Activated CD8-positive, alpha-beta memory T cell treated with anti-CD3 and anti-CD28 coated beads for 24 hours (primary cell): ENCODE measurements at regions not wholly inside any gene's neighbourhood (a gene's known extent, or its start where the extent isn't known, plus 50 kb on each side); places are given as distances from the start of the nearest gene placed in this dataset.
"Not testable (repeated sequence)": the region's sequence is repeated elsewhere in the genome, so short reads cannot be mapped to it uniquely, and the experiment has no call there.

Experiments
- DNase-seq: peaks from one replicate; pipeline ENCODE4 v3.0.0-alpha.2; 2020

GRCh38 chr10:22467393-22467792 lies 122.1 kb downstream of the SPAG6 start:
- not testable (repeated sequence) for DNase-seq

DNA sequence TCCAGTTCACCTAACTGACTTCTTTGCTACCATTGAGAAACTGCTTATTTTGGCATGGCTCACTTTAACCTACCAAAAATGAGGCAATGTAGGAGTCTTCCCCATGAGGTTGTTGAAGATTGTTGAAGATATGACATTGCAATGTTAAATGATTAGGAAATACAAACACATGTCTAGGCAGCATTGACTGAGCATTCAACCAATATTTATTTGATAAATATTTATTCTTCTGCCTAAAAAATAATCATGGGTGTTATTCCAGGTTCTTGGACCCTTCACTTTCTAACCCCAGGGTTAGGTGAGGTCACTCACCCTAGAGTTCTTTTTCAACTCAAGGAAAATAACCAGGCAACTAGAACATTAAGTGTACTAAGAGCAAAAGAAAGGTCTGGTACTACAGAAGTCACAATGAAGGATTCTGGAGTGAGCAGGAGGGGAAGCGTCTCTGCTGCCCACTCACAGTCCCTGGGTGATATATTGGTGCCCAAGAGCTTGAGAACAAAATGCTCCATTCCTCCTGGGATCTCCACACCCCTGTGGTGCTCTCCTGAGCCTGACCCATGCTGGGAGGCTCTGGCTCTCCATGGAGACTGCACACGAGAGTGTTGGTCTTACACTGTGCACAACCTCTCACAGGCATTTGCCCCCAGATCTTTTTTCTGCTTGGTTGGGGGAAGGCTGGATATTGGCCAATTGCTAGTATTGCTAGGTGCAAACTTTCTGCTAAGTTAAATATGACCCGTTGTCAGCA lies 123.4 kb downstream of the SPAG6 start:
- no peak for DNase-seq

- no peak for DNase-seq
Measured at GRCh38 chr10:22473044-22473443, 127.7 kb downstream of the SPAG6 start.

- DNase-seq = no peak
Measured at GRCh38 chr10:22473459-22473858, 128.2 kb downstream of the SPAG6 start.

- DNase-seq = peak; percentile 72
Measured at GRCh38 chr10:22475651-22476600, 130.6 kb downstream of the SPAG6 start.

- no peak for DNase-seq
Measured at GRCh38 chr10:22476601-22477321, 131.5 kb downstream of the SPAG6 start.

DNA sequence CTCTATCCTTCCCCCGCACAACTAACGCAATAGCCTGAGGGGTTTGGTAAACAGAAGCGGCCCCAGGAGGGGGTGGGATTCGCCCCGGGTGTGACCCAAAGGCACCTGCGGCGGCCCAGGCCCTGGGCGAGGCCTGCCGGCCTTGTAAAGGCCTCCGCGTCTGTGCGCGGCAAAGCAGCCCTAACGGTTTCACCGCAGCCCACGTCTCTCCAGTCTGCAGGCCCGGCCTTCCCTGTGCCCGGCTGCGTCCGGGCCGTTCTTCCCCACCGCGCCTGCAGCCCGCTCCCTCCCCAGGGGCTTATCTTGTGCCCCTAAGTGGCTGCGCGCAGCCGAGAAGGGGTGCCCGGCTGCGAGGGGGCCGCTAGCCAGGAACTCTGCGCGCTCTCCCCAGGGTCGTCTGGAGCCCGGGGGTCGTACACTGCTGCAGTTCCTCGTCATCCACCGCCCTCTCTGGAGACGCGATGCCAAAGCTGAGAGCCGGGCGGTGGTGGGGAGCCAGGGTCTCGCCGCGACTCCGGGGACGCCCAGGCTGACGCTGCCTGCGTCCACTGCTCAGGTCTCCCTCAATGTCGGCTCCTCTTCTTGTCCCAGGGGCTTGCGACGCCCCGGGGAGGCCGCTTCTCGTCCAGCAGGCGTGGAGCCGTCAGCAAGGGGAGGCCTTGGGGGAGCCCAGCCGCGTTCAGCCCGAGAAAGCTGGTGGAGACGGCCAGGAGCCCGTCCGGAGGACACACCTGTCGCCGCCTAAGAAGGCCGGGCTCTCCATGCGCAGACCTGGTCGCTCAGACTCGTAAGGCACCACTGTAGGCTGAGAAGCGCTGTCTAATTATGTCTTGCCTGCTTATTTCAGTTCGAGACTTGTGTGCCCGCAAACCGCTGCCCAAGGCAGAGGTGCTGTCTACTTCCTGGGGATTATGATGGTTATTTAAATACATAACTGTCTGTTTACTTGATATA lies 132.3 kb downstream of the SPAG6 start:
- peak; percentile 60 for DNase-seq

DNA sequence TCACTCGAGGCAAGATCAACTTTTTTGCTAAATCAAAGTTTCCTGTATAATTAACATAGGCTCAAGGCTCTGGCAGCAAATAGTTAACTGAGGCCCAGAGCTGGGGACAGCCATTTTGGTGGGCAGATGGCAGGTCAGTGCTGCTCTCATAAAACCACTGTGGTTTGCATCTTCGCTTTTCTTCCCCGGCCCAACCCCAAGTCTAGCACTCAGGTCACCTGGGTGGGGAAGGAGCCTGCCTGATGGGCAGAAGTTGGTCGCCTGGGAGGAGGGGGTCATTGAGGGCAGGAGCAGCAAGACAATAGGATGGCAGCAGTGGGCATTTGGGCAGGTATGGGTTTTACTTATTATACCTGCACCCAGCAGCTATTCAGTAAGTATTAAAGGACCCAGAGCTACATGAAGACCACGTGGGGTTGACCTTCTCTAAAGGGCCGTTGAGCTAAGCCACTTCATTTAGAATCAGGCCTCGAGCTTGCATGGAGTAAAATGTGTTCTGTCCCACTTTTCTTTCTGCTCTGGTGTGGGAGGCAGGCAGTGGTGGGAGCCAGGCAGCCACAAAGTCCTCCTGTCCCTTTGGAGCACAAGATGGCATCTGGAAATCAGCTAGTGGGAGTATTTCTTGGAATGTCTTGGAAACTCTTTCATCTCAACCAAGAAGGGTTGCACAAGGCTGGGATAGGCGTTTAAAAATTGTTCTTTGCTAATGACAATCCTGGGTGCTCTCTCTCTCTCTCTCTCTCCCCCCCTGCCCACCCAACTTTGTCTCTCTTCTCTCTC lies 133.4 kb downstream of the SPAG6 start:
- no peak for DNase-seq

DNA sequence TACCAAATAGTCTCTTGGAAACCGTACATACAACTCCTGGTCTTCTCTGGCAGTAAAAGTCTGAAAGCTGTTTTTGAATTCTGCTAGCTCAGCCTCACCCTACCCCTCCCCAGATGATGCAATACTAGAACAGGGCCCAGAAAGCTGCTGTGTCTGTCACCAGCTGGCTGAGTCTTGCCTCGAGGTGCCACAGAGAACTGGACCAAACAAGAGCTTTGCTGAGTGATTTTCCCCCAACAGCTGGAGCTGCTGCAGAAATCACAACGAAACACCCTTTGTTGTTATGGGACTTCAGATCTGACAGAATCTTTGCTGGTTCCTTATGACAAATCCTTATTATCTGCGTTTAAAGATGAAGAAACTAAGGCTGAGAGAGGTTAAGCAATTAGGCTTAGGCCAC lies 134.1 kb downstream of the SPAG6 start:
- no peak for DNase-seq

GRCh38 chr10:22481106-22481505 lies 135.8 kb downstream of the SPAG6 start:
- DNase-seq = no peak

DNA sequence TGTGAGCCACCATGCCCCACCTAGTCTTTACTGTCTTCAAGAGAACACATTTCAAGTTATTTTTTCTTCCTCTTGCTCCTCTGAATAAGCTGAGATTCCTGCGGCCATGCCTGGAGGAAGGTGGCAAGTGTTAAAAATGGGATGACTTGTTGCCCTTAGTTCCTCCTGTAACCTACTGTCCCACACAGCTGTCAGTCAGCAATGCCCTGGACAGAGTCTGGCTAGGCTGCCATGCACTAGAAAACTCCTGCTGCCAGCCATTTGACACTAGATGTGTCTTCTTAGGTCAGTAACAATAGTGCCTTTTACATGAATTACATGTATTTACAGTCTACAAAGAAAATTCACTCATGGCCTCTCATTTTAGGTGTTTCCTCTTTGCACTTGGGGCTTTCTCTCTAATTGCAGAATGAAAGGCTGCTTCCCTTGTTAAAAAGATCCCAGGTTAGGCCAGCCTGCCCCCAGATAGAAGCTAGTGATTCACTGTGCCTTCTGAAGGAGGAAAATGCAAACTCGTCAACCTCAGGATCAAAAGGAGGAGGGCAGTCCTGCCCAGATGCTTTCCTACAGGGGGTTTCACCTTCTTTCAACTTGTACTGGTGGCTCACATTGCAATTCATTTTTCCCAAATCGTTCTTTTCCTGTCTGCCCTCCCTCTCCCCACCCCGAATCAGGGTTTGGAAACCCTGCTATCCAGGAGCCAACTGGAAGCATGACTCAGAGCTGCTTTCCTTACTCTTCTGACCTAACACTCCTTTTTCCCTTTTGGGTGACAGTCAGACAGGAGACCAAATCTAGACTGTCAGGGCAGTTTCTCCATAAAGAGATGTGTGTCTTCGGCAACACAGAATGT lies 136.6 kb downstream of the SPAG6 start:
- DNase-seq = no peak

GRCh38 chr10:22483132-22483531 lies 137.8 kb downstream of the SPAG6 start:
- DNase-seq = no peak
